ENCODE measurements at regions not wholly inside any gene's neighbourhood (a gene's known extent, or its start where the extent isn't known, plus 50 kb on each side); places are given as distances from the start of the nearest gene placed in this dataset.
"Not testable (repeated sequence)": the region's sequence is repeated elsewhere in the genome, so short reads cannot be mapped to it uniquely, and the experiment has no call there.

DNA sequence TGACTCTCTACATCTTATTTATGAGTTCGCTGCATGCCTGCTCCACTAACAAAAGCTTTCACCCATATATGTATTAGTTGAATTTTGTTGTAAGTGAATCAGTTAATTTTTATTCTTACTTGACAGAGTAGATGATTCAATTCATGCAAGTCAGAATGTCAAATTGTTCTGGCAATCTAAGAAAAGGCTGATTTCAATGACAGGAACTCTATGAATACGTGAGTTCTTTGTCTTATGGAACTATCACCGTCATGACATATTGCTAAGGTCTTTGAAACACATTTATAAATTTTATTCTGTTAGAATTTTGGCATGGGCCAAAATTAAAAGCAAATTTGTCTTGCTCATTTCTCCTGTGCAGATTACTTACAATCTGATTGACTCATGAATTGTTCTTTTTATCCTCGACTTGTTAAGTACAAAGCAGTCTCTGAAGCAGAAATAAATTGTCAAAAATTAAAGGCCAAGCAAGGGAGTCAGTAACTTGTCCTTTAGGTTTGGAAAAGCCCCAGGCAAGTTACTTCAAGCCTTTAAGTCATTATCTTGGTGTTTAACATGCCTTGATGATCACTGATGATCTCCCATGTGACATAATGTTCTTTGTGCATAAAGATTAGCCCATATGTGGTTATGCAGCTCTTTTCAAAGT, 89.0 kb upstream of the GC start:
- ChIA-PET POLR2A (ENCODE audit: unreplicated experiment) (no interaction called here), CTCF (no interaction called here)
- TF ChIP-seq EZH2 (IDR thresholded peaks at IDR 0.05; ENCODE audit: low read depth): no peak
- TF ChIP-seq, protein P1, sequence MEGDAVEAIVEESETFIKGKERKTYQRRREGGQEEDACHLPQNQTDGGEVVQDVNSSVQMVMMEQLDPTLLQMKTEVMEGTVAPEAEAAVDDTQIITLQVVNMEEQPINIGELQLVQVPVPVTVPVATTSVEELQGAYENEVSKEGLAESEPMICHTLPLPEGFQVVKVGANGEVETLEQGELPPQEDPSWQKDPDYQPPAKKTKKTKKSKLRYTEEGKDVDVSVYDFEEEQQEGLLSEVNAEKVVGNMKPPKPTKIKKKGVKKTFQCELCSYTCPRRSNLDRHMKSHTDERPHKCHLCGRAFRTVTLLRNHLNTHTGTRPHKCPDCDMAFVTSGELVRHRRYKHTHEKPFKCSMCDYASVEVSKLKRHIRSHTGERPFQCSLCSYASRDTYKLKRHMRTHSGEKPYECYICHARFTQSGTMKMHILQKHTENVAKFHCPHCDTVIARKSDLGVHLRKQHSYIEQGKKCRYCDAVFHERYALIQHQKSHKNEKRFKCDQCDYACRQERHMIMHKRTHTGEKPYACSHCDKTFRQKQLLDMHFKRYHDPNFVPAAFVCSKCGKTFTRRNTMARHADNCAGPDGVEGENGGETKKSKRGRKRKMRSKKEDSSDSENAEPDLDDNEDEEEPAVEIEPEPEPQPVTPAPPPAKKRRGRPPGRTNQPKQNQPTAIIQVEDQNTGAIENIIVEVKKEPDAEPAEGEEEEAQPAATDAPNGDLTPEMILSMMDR (conservative IDR thresholded peaks at IDR 0.05): no peak
- H3K36me3 ChIP-seq (ENCODE audit: low read depth): no peaks in the 10 kb centered on the region
- H3K4me2 ChIP-seq: no peak overlapping the region
- intact Hi-C loops (cut with micrococcal nuclease; ENCODE audit: unreplicated experiment): no loop called here
- DNase-seq: no peak
- no peaks in the 10 kb centered on the region for H3K27me3 ChIP-seq (ENCODE audit: insufficient read depth, low read depth)
- H3K79me2 ChIP-seq (ENCODE audit: low read depth): no peaks in the 10 kb centered on the region
- no peak overlapping the region for H3K27ac ChIP-seq
- H3K9me2 ChIP-seq (ENCODE audit: insufficient read depth): no peaks in the 10 kb centered on the region
- no peaks in the 10 kb centered on the region for H4K20me1 ChIP-seq (ENCODE audit: insufficient read depth)
- H3K4me3 ChIP-seq: no peak overlapping the region
- no peak overlapping the region for H2AFZ ChIP-seq
- no peaks in the 10 kb centered on the region for H3K4me1 ChIP-seq (replicated peaks; ENCODE audit: insufficient read depth)
- no peaks in the 10 kb centered on the region for H3K9me3 ChIP-seq (ENCODE audit: insufficient read depth, low read depth)
- H3F3A ChIP-seq (ENCODE audit: insufficient read depth, low read depth): no peaks in the 10 kb centered on the region
- BruUV-seq (replicated peaks): no TSS peak

- no peaks in the 10 kb centered on the region for H3F3A ChIP-seq (ENCODE audit: insufficient read depth, low read depth)
- H3K4me3 ChIP-seq: no peak overlapping the region
- no peaks in the 10 kb centered on the region for H3K4me1 ChIP-seq (replicated peaks; ENCODE audit: insufficient read depth)
- intact Hi-C loops (cut with micrococcal nuclease; ENCODE audit: unreplicated experiment): no loop called here
- no peaks in the 10 kb centered on the region for H3K9me2 ChIP-seq (ENCODE audit: insufficient read depth)
- H3K79me2 ChIP-seq (ENCODE audit: low read depth): no peaks in the 10 kb centered on the region
- no peaks in the 10 kb centered on the region for H3K36me3 ChIP-seq (ENCODE audit: low read depth)
- H4K20me1 ChIP-seq (ENCODE audit: insufficient read depth): no peaks in the 10 kb centered on the region
- TF ChIP-seq, protein P1 (conservative IDR thresholded peaks at IDR 0.05): no peak
- no peak for TF ChIP-seq EZH2 (IDR thresholded peaks at IDR 0.05; ENCODE audit: low read depth)
- no peak overlapping the region for H2AFZ ChIP-seq
- no peaks in the 10 kb centered on the region for H3K9me3 ChIP-seq (ENCODE audit: insufficient read depth, low read depth)
- DNase-seq: no peak
- H3K27ac ChIP-seq: no peak overlapping the region
- ChIA-PET POLR2A (ENCODE audit: unreplicated experiment) (no interaction called here), CTCF (no interaction called here)
- BruUV-seq (replicated peaks): no TSS peak
- H3K4me2 ChIP-seq: no peak overlapping the region
- no peaks in the 10 kb centered on the region for H3K27me3 ChIP-seq (ENCODE audit: insufficient read depth, low read depth)
Measured at GRCh38 chr4:71878376-71878775, 94.5 kb upstream of the GC start.

GRCh38 chr4:71882113-71882841, 98.4 kb upstream of the GC start:
- peak in 1 of 2 experiments; percentile 16 for DNase-seq
- H3K79me2 ChIP-seq (ENCODE audit: low read depth): no peaks in the 10 kb centered on the region
- intact Hi-C loops (cut with micrococcal nuclease; ENCODE audit: unreplicated experiment): no loop called here
- H3K4me2 ChIP-seq: no peak overlapping the region
- no peaks in the 10 kb centered on the region for H3K9me2 ChIP-seq (ENCODE audit: insufficient read depth)
- H3K4me3 ChIP-seq: no peak overlapping the region
- TF ChIP-seq EZH2 (IDR thresholded peaks at IDR 0.05; ENCODE audit: low read depth): no peak
- TF ChIP-seq, protein P1 (conservative IDR thresholded peaks at IDR 0.05): no peak
- no peaks in the 10 kb centered on the region for H3K4me1 ChIP-seq (replicated peaks; ENCODE audit: insufficient read depth)
- no peaks in the 10 kb centered on the region for H3K9me3 ChIP-seq (ENCODE audit: insufficient read depth, low read depth)
- no peaks in the 10 kb centered on the region for H3F3A ChIP-seq (ENCODE audit: insufficient read depth, low read depth)
- no peak overlapping the region for H3K27ac ChIP-seq
- H2AFZ ChIP-seq: no peak overlapping the region
- H3K36me3 ChIP-seq (ENCODE audit: low read depth): no peaks in the 10 kb centered on the region
- POLR2A ChIA-PET (ENCODE audit: unreplicated experiment): no interaction called here
- no peaks in the 10 kb centered on the region for H4K20me1 ChIP-seq (ENCODE audit: insufficient read depth)
- CTCF ChIA-PET: no interaction called here
- no TSS peak for BruUV-seq (replicated peaks)
- no peaks in the 10 kb centered on the region for H3K27me3 ChIP-seq (ENCODE audit: insufficient read depth, low read depth)

GRCh38 chr4:71900366-71900765, 116.5 kb upstream of the GC start:
- H4K20me1 ChIP-seq (ENCODE audit: insufficient read depth); H3K9me3 ChIP-seq (ENCODE audit: insufficient read depth, low read depth); H3K27ac ChIP-seq; DNase-seq; H3K9me2 ChIP-seq (ENCODE audit: insufficient read depth); H3K4me2 ChIP-seq; H3K4me1 ChIP-seq (replicated peaks; ENCODE audit: insufficient read depth); BruUV-seq (replicated peaks); POLR2A ChIA-PET (ENCODE audit: unreplicated experiment); H3K4me3 ChIP-seq; H3F3A ChIP-seq (ENCODE audit: insufficient read depth, low read depth); H3K79me2 ChIP-seq (ENCODE audit: low read depth); H2AFZ ChIP-seq; H3K27me3 ChIP-seq (ENCODE audit: insufficient read depth, low read depth); CTCF ChIA-PET; intact Hi-C loops (cut with micrococcal nuclease; ENCODE audit: unreplicated experiment); H3K36me3 ChIP-seq (ENCODE audit: low read depth): not testable (repeated sequence)

GRCh38 chr4:71905594-71905993, 121.7 kb upstream of the GC start:
- H2AFZ ChIP-seq; H3K27ac ChIP-seq; CTCF ChIA-PET; H3K9me2 ChIP-seq (ENCODE audit: insufficient read depth); H3K27me3 ChIP-seq (ENCODE audit: insufficient read depth, low read depth); H3K4me3 ChIP-seq; H3F3A ChIP-seq (ENCODE audit: insufficient read depth, low read depth); intact Hi-C loops (cut with micrococcal nuclease; ENCODE audit: unreplicated experiment); H4K20me1 ChIP-seq (ENCODE audit: insufficient read depth); H3K79me2 ChIP-seq (ENCODE audit: low read depth); DNase-seq; POLR2A ChIA-PET (ENCODE audit: unreplicated experiment); H3K4me1 ChIP-seq (replicated peaks; ENCODE audit: insufficient read depth); H3K9me3 ChIP-seq (ENCODE audit: insufficient read depth, low read depth); BruUV-seq (replicated peaks); H3K36me3 ChIP-seq (ENCODE audit: low read depth); H3K4me2 ChIP-seq: not testable (repeated sequence)
